ENCODE measurements at regions not wholly inside any gene's neighbourhood (a gene's known extent, or its start where the extent isn't known, plus 50 kb on each side); places are given as distances from the start of the nearest gene placed in this dataset.

GRCh38 chr7:41130086-41130485 is 572.8 kb downstream of the INHBA start:
- TF ChIP-seq EZH2 (IDR thresholded peaks at IDR 0.05; ENCODE audit: borderline replicate concordance, low read length) (no peak), CTCF (conservative IDR thresholded peaks at IDR 0.05 in 1 of 2, IDR thresholded peaks at IDR 0.05 in 1 of 2; ENCODE audit: extremely low read depth in 1 of 2, insufficient read depth in 1 of 2, low read depth in 1 of 2, low read length in 2 of 2) (no peak)
